ENCODE measurements at regions not wholly inside any gene's neighbourhood (a gene's known extent, or its start where the extent isn't known, plus 50 kb on each side); places are given as distances from the start of the nearest gene placed in this dataset.

GRCh38 chr14:98803196-98803595, 468.8 kb downstream of the BCL11B start:
- TF ChIP-seq POLR2A (IDR thresholded peaks at IDR 0.05) (no peak), CTCF (IDR thresholded peaks at IDR 0.05) (no peak), POLR2AphosphoS5 (IDR thresholded peaks at IDR 0.05) (no peak)

Data from prostate gland (tissue), 2 donors.